GM21447 (cell line): ENCODE measurements at regions not wholly inside any gene's neighbourhood (a gene's known extent, or its start where the extent isn't known, plus 50 kb on each side); places are given as distances from the start of the nearest gene placed in this dataset.
"Not testable (repeated sequence)": the region's sequence is repeated elsewhere in the genome, so short reads cannot be mapped to it uniquely, and the experiment has no call there.

Source experiments
- ATAC-seq: cut with Tn5 transposase; IDR thresholded peaks from one replicate; pipeline ENCODE4 v1.9.1; 2021; ENCODE audit not compliant: unreplicated experiment

DNA sequence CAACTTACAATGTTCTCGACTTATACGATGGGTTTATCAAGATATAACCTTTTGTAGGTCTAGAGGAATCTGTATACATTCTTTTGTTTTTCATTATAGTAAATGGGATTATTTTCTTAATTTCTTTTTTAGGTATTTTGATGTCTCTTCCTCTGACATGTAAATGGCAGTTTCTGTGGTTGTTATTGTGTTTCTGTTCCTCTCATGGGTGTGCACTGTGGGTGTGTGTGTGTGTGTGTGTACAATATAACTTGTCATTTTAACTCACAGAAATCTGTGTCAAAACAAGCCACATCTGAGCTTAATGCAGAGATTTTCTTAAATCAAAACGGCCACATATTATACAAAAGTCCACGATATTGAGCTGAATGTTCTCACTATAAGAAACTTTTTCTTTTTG lies 1300.8 kb upstream of the B3GALT2 start:
- ATAC-seq = no peak

DNA sequence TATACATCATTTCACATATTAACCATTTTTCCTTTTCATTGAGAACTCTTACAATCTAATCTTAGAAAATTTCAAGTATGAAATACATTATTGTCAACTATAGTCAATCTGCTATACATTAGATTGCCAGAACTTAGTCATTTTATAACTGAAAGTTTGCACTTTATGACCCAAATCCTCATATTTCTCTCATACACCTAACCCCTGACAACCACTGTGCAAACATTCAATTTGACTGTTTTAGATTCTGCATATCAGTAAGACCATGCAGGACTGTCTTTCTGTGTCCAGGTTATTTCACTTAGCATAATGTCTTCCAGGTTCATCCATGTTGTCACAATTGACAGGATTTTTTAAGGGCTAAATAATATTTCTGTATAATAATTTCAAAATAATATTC lies 1299.0 kb upstream of the B3GALT2 start:
- no peak for ATAC-seq

DNA sequence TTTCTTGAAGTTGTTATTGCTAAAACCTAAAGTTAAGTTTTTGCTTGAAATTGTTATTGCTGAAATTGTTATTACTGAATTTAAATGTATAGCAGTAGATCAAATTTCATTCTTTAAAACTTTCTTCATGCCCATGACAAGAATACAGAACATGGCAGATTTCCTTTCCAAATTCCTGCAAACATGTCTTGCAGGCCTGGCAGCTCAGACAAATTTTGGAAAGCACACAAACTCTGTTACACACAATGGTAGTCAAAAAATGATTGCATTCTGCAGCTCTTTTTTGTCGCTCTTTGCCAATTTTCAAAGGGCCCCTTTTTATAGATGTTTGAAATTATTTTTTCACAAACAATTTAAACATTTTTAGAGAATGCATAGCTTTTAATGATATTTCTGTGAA lies 1292.3 kb upstream of the B3GALT2 start:
- ATAC-seq = no peak

DNA sequence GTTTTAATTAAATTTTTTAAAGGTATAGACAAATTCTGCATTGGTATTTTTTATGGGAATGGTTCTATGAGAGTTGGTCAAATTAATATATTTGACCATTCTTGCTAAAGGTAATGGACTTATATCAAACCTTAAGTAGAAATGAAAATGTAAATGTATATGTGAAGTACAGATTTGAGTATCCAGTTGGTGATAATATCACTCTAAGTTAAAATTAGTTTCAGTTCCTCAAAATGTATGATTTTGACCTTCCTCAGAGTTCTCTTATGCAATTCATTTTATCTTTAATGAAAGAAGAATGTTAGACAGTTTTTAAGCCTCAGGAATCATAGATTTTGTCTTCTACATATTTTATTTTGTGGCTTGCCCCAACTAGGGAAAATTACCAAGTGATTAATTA lies 1291.5 kb upstream of the B3GALT2 start:
- peak; percentile 95 for ATAC-seq

DNA sequence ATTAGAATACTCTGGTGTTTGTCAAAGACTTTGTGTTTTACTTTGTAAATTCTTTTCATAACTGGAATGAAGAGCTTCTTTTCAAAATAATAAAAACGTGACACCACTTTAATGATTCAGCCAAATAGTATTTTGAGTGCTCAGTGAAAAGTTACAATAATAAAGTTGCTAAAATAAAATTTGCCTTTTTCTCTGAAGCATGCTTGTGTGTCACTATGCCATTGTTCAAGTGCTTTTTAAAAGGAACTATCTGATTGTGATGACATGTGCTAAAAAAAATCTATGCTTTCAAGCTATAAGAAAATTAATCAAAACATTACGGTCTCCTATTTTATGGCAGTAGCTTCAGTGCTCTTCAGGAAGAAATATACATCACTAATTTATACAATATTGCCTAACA lies 1290.5 kb upstream of the B3GALT2 start:
- no peak for ATAC-seq

DNA sequence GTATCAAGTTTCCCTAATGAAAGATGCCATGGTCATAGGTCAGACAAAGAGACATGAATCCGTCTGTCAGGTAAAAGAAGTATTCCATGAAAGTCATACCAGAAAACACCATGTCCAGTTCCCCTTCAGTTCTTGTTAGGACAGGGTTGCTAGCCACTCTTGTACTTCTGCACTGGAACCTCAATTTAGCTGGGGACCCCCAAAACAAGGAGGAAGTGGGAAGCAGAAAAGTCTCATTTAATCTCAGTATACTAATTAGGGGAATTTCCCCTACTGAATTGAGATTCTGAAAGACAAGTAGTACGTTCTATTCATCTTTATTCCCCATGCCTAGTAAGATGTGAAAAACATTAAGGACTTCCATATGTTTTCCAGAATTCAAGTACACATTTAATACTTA lies 1289.9 kb upstream of the B3GALT2 start:
- no peak for ATAC-seq

DNA sequence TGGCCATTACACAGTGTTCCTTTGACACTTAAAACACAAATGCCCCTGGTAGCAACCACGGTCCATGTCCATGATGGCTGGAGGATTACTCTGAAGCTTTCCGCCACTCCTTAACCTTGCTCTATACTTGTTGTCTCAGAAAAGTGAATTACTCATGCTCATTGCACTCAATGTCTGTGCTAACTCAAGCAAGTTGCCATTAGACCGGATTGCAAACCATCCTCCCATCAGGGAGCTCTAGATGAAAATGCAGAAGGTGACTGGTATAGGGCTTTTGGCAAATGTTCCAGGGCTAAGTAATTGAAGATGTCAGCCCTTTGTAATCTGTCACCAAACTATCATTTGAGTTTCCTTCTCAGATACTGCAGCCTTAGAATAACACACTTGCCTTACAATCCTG lies 1288.3 kb upstream of the B3GALT2 start:
- ATAC-seq = no peak

DNA sequence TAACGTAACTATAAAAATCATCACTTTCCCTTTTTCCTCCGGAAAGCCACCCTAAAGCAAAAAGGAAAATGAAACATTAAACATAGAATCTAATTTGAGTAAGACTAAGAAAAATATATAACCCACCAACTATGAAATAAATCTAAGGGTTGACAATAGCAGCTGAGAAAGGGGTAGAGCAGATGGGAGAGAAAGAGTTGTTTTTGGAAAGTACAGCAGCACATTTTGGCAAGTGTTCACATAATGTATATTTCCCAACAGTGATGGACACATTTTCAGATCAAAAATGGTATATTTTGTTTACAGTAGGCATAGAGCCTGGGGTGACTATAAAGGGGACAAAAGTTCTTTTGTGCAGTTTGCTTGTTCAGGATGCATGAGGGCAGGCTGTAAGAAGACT lies 1287.4 kb upstream of the B3GALT2 start:
- ATAC-seq = no peak

DNA sequence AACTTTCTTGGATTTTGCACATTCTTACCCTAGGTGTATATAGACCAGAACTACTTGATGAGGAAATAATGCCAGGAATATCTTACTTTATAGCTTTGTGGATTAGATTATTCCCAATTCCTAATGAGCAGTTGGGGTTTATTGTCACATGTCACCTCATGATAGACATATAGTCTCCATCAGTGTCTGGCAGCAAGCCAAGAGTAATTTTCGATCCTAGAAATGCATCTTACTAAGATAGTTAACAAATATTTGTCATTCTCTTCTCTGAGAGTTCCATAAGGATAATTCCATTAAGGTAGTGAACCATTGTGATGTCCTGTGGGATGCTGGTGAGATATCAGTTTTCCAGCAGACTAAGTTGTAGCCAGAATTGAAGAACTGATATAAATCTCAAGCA lies 1282.9 kb upstream of the B3GALT2 start:
- no peak for ATAC-seq

DNA sequence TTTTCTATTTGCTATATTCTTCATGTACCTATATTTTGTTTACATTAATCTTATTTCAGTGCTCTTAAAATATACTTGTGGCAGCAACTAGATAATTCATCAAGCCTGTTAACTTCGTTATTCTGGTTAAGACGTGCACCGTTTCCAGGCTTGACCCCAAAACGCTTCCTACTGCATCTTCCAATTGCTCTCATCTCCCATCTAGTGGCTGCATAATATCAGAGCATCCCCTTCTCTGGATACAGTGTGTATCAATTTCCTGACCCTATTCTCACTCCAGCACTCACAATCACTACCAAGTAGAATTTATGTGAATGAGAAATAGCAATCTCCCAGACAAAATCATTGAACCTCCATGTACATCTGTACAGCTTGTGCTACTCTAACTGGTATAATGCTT lies 1280.3 kb upstream of the B3GALT2 start:
- no peak for ATAC-seq

DNA sequence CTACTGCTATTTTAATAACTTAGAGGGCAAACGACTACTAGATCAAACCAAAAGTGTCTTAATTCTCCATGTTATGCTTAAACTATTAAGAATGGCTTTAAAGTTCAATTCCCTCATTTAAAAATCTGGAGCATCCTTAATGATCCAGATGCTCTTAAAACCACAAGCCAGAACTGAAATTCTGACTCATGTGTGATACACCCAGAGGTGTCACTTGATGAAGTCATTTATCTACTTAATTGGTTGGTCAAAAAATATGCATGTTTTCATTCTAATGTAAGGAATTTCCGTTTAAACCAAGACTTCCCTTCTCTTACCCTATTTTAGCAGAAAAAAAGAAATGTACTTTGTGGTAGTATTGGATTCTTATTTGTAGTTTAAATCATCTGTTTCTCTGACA lies 1261.2 kb upstream of the B3GALT2 start:
- no peak for ATAC-seq

DNA sequence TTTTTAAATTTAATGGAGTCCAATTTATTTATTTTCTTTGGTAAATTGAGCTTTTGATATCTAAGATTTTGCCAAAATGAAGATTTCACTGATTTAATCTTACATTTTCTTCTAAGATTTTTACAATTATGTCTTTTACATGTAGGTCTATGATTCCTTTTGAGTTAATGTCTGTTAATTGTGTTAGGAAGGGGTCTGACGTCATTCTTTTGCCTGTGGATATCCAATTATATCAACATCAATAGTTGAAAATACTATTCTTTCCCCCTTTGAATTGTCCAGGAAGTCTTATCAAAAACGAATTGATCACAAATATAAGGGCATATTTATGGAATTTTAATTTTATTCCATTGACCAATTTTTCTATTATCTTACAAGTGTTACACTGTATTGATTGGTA lies 1258.8 kb upstream of the B3GALT2 start:
- ATAC-seq = no peak

DNA sequence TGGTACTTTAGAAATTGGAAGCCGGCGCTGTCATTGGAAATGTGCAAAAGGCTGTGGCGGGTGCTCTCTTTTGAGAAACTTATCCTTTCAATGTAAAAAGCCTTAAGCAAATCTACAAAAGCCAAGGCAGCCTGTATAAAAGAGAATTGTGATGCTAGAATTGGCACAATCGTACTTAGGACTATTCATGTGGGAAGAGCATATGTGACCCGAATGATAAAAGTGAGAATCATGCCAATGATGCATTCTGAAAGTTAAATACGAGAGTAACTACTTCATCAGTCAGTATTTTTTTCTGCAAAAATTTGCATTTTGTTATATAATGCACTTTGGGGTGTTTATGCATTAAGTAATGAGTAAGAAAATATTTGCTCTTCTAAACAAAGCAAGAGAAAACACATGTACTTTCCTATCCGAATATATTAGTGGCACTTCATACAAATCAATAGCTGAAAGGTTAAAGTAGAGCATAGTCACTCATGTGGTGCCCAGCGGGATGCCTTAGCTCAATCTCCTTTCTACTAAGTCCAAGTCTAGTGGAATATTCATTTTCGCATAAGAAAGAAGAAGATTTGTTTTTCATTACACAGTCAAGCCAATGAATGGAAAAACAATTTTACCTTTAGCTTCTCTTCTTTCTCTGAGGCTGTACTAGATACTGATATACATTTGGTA lies 1256.6 kb upstream of the B3GALT2 start:
- no peak for ATAC-seq

DNA sequence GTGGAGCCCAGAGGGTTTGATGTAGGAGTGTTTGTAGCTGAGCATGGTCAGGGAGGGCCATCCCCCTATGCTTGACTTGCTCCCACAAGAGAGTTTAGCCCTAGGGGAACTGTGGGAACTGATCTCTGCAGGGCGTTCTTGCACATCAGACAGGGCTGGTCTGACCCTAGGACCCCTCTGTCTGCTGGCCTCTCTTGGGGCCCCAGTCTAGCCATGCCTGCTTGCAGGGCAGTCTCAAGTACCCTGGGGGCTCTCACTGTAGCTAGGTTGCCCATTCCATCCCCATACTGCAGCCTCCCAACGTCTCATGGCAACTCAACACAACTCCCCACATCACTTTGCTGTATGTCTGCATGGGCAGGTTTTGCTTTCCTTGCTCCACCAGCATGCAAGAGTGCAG lies 1250.7 kb upstream of the B3GALT2 start:
- ATAC-seq = no peak

DNA sequence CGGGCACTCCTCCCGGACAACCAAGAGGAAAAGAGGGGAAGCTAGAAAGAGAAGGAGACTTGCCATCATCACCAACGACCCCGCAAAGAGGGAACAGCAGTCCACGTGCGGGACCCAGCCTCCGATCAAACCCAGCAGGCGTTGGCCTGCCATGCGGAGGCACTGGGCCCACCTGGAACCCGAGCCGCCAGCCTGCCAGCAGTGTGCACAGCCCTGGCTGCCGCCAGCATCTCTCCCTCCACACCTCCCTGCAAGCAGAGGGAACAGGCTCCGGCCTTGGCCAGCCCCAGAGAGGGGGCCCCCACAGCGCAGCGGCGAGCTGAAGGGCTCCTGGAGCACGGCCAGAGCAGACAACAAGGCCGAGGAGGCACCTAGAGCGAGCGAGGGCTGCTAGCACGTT lies 1244.7 kb upstream of the B3GALT2 start:
- no peak for ATAC-seq

DNA sequence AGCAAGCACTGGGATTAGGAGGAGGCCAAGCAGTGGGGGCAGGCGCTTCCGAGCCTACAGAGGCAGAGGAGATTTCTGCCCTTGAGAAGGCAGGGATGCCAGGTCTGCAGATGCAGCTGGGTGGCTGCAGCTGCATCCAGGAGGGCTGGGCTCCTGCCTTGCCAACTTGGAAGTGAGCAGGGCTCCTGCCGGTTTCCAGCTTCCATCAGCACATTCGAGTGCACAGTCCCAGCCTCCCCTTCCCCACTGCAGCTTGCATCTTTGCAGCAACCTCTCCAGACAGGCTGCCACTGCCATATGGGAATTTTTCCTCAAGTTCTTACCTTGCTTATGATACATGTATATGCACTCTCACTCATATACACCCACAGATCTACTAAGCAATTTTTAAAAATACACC lies 1234.3 kb upstream of the B3GALT2 start:
- ATAC-seq = no peak

DNA sequence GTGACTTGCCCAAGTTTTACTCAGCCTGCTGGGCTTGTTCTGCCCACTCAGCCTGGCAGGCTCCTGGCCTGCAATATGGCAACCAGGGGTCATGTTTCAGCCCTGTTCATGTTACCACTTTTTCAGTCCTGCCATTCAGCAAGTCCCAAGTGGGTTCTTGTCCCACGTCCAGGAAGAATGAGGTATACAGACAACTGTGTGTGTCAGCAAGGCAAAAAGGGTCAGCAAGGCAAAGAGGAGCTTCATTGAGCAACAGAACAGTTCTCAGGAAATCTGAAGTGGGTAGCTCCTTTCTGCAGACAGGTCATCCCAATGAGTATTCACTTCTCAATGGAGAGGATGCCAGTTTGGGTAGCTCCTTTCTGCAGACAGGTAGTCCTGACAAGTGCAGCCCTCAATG lies 1233.3 kb upstream of the B3GALT2 start:
- no peak for ATAC-seq

DNA sequence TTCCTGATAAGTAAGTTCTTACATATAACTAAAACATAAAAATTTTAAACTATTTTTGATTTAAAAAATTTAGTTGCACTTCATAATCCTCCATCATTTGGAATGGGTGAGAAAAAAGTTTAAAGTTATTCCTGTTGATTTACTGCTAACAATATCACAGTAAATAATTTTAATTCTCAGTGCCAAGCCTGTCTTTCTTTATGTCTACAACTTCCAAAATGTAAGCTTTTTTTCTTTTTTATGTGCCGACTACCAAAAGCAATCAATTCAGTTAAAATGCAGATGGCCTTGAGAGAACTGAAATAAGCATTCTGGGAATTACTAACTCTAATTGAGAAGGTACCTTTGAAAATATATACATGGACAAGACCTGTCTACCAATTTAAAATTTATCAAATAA lies 1224.3 kb upstream of the B3GALT2 start:
- no peak for ATAC-seq

DNA sequence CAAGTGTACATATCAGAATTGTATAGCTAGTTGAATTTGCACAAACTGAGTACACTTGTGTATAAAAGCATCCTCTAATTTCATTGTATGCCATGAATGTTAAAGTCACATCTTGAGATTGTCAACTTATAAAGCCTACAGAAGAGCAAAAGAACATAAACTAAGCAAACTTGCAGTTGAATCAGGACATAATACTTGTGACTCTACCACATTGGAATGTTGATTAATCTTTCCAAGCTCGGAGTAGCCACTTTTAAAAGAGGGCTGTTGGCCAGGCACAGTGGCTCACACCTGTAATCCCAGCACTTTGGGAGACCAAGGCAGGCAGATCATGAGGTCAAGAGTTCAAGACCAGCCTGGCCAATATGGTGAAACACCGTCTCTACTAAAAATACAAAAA lies 1220.8 kb upstream of the B3GALT2 start:
- not testable (repeated sequence) for ATAC-seq

DNA sequence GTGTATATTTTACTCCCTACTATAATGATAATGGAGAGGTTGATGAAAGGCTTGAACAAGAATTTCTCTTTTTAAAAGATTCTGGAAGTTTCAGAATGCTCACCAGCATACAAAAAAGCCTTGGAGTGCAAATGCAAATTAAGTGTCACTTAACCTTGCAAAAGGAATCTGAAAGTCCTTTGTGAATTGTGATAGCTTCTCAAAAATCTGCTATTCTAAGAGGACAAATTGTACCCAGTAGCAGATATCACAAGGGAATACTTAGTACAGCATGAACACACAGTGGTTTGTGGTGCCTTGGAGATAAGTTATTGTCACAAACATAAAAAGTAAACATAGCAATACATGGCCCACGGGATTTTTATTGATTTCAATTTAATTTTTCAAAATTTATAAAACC lies 1208.3 kb upstream of the B3GALT2 start:
- no peak for ATAC-seq

DNA sequence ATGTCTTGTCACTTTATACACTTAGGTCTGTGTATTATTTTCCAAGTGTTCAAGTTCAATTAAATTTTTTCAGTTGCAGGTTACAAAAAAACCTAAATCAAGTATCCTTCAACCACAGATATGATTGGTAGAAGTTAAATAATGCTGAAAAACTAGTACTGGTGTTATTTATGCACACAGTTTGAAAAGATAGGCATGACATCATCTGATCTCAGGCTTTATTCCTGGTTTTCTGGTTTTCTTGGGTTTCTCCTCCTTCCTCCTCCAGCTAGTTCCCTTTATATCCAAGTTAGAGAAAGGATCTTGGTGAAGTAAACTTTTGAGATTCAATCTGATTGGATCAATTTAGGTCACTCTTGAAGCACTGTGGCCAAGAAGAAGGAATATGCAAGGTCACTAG lies 1201.1 kb upstream of the B3GALT2 start:
- no peak for ATAC-seq

DNA sequence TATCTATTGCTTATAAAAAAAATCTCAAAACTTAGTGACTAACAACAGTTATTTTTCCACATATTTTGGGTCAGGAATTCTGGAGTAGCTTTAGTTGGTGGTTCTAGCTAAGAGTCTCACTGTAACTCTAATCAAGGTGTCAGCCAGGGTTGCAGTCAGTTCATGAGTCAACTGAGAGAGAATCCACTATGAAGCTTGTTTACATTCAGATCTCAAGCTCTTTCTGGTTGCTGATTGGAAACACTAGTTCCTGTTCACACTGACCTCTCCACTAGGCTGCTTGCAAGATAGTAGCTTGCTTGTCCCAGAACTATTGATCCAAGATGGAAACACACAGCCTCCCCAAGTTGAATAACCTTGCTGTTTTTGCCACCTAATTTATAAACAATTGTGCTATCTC lies 1192.1 kb upstream of the B3GALT2 start:
- no peak for ATAC-seq

DNA sequence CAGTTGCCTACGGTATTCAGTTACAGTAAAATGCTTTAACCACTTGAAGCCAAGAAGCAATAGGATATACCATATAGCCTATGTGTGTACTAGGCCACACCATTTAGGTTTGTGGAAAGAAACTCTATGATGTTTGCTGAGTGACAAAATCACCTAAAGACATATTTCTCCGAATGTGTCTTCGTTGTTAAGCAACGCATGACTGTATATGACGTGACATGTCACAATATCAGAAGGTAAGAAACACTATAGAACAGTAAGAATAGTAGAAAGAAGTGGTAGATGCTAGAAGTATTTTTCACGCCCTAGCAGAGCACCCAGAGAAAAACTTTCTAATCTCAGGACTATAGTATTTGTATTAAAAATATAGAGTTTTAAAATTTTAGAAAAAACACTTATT lies 1188.2 kb upstream of the B3GALT2 start:
- ATAC-seq = no peak

DNA sequence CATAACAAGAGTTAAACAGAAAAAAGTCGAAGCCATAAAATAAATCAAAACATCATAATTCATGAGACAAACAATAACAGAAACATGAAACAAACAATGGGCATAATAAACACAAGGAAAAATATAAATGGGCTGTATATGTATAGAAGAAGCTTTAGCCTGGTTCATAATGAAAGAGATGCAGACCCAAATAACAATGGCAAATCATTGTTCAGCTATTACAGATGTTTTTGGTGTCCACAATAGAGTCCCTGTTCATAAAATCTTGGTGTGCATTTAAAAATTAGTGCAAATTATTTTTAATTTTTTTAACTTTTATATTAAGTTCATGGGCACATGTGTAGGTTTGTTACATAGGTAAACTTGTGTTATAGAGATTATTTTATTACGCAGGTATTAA lies 1185.9 kb upstream of the B3GALT2 start:
- no peak for ATAC-seq
